Osteoblast (primary cell): ENCODE measurements at regions not wholly inside any gene's neighbourhood (a gene's known extent, or its start where the extent isn't known, plus 50 kb on each side); places are given as distances from the start of the nearest gene placed in this dataset.
"Not testable (repeated sequence)": the region's sequence is repeated elsewhere in the genome, so short reads cannot be mapped to it uniquely, and the experiment has no call there.

Experiments used
- DNase-seq: peaks from one replicate; pipeline ENCODE4 v3.0.0; 2011; ENCODE audit warnings: low spot score, mixed read lengths; ENCODE audit not compliant: insufficient read length; ENCODE audit errors: missing footprints
- H2AFZ ChIP-seq: 2 replicates; pipeline ENCODE4 v1.6.0; 2011; ENCODE audit warnings: mild to moderate bottlenecking, low read length
- H3K27ac ChIP-seq: 2 replicates; pipeline ENCODE4 v1.5.1; 2011; ENCODE audit warnings: mild to moderate bottlenecking, low read depth, low read length, moderate library complexity
- H3K27me3 ChIP-seq: 2 replicates; pipeline ENCODE4 v1.6.0; 2012; ENCODE audit warnings: mild to moderate bottlenecking, control low read depth, inconsistent platforms, low read length, moderate library complexity; ENCODE audit not compliant: insufficient read depth
- H3K36me3 ChIP-seq: 2 replicates; pipeline ENCODE4 v1.5.1; 2011; ENCODE audit warnings: mild to moderate bottlenecking, low read length, control low read depth, moderate library complexity; ENCODE audit not compliant: insufficient read depth
- H3K4me1 ChIP-seq: 2 replicates; pipeline ENCODE4 v1.5.1; 2011; ENCODE audit warnings: mild to moderate bottlenecking, low read length, control low read depth, moderate library complexity; ENCODE audit not compliant: insufficient read depth
- H3K4me2 ChIP-seq: 2 replicates; pipeline ENCODE4 v1.6.0; 2011; ENCODE audit warnings: mild to moderate bottlenecking, low read length; ENCODE audit not compliant: insufficient read depth
- H3K4me3 ChIP-seq: fragments of 200-600 bp; sonication (generic); 3 replicates; pipeline ENCODE4 v1.5.1; 2012; ENCODE audit warnings: mild to moderate bottlenecking, low read length, inconsistent platforms; ENCODE audit not compliant: insufficient read depth
- H3K79me2 ChIP-seq: 2 replicates; pipeline ENCODE4 v1.6.0; 2012; ENCODE audit warnings: mild to moderate bottlenecking, low read length, control low read depth, inconsistent platforms; ENCODE audit not compliant: insufficient read depth
- H3K9me3 ChIP-seq: 2 replicates; pipeline ENCODE4 v1.5.1; 2011; ENCODE audit warnings: low read depth, low read length, control low read depth
- H4K20me1 ChIP-seq: 2 replicates; pipeline ENCODE4 v1.6.0; 2012; ENCODE audit warnings: mild to moderate bottlenecking, low read length, control low read depth; ENCODE audit not compliant: insufficient read depth
- TF ChIP-seq, protein P1 (sequence below): IDR thresholded peaks from 2 replicates; pipeline ENCODE4 v1.5.1; 2011; ENCODE audit warnings: mild to moderate bottlenecking, low read depth, low read length, moderate library complexity; ENCODE audit errors: extremely low read depth

DNA sequence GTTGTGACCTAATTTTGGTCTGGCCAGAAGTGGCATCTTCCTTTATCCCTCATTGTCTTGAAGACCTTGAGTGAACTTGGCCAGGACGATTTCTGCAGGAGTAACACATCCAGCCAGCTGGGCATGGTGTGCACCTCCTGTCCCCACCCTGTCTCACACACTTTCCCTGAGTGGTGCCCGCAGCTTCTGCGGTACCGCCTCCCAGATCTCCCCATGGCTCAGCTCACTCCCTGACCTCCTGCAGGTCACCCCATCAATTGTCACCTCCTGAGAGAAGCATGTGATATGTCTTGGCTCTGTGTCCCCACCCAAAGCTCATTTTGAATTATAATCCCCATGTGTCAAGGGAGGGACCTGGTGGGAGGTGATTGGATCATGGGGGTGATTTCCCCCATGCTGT, 50.2 kb upstream of the TP53I11 start:
- Histone ChIP-seq H3K4me1 (no peaks in the 10 kb centered on the region), H3K27ac (no peak overlapping the region), H2AFZ (no peak overlapping the region), H3K27me3 (peaks cover 30% of the 10 kb centered on the region), H3K9me3 (no peaks in the 10 kb centered on the region), H3K79me2 (no peaks in the 10 kb centered on the region), H3K36me3 (no peaks in the 10 kb centered on the region), H3K4me2 (no peak overlapping the region), H3K4me3 (no peak overlapping the region), H4K20me1 (no peaks in the 10 kb centered on the region)
- no peak for DNase-seq
- TF ChIP-seq, protein P1, sequence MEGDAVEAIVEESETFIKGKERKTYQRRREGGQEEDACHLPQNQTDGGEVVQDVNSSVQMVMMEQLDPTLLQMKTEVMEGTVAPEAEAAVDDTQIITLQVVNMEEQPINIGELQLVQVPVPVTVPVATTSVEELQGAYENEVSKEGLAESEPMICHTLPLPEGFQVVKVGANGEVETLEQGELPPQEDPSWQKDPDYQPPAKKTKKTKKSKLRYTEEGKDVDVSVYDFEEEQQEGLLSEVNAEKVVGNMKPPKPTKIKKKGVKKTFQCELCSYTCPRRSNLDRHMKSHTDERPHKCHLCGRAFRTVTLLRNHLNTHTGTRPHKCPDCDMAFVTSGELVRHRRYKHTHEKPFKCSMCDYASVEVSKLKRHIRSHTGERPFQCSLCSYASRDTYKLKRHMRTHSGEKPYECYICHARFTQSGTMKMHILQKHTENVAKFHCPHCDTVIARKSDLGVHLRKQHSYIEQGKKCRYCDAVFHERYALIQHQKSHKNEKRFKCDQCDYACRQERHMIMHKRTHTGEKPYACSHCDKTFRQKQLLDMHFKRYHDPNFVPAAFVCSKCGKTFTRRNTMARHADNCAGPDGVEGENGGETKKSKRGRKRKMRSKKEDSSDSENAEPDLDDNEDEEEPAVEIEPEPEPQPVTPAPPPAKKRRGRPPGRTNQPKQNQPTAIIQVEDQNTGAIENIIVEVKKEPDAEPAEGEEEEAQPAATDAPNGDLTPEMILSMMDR = no peak

DNA sequence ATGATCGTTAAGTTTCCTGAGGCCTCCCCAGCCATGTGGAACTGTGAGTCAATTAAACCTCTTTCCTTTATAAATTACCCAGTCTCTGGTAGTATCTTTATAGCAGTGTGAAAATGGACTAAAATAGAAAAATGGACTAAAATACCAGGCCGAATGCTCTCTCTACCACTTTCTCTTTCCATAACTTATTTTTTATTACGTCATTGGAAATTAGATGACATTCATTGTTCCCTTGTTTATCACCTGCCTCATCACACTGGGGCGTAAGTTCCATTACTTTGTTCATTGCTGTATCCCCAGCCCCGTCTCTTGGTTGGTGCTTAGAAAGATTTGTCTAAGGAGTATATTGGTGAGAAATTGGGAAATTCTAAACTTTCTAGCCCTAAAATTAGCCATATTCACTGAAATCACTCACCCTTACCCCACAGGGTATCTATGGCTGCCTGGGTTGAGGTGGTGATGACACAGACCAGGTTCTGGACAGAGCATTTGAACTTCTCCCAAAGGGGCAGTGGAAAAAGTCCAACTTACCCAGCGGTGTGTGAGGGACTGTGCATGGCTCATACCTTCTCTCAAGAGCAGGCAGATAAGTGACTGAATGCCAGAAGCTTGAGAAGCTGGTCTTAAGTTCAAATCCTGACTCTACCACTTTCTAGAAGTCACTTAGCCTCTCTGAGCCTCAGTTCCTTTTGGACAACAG, 50.9 kb upstream of the TP53I11 start:
- H3K27ac ChIP-seq = no peak overlapping the region
- H3K4me2 ChIP-seq = no peak overlapping the region
- TF ChIP-seq, protein P1 = no peak
- peaks cover 30% of the 10 kb centered on the region for H3K27me3 ChIP-seq
- H2AFZ ChIP-seq = no peak overlapping the region
- H3K79me2 ChIP-seq = no peaks in the 10 kb centered on the region
- H3K9me3 ChIP-seq = no peaks in the 10 kb centered on the region
- H3K4me1 ChIP-seq = no peaks in the 10 kb centered on the region
- H4K20me1 ChIP-seq = no peaks in the 10 kb centered on the region
- no peak for DNase-seq
- no peak overlapping the region for H3K4me3 ChIP-seq
- no peaks in the 10 kb centered on the region for H3K36me3 ChIP-seq

DNA sequence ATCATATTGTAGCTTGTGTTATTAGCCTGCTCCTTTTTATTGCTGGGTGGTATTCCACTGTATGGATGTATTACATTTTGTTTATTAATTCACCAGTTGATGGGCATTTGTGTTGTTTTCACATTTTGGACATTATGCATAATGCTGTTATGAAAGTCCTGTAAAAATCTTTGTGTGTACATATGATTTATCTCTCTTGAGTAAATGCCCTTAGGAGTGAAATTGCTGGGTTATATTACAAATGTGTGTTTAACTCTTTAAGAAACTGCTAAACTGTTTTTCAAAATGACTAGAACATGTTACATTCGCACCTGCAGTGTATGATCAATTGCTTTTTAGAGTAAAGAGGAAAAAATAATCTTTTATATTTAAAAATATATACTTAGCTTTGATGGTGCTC, 54.4 kb upstream of the TP53I11 start:
- H3K9me3 ChIP-seq = no peaks in the 10 kb centered on the region

DNA sequence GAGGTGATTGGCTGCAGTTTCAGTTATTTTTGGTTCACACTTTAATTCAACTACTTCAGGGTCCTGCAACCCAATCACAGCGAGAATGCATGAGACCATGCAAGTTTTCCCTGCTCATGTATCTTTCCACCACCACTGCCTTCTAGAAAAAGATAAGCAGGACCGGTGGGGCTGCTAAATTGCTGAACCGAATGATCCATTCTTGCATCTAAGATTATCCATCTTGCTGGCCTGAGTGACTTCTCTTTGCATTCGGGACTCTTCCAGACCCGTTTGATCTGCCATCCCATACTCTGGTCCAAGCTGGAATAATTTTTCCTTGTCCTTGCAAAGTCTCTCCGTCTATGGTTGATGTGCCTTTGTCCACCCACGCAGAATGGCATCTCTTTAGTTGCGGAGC, 56.3 kb upstream of the TP53I11 start:
- Histone ChIP-seq H3K4me3 (no peak overlapping the region), H3K36me3 (no peaks in the 10 kb centered on the region), H2AFZ (no peak overlapping the region), H3K9me3 (no peaks in the 10 kb centered on the region), H3K4me2 (no peak overlapping the region), H3K27me3 (peaks cover 24% of the 10 kb centered on the region), H3K27ac (no peak overlapping the region), H4K20me1 (no peaks in the 10 kb centered on the region), H3K4me1 (no peaks in the 10 kb centered on the region), H3K79me2 (no peaks in the 10 kb centered on the region)
- TF ChIP-seq, protein P1 = no peak
- DNase-seq = no peak

More for the DNA sequence above, 54.4 kb upstream of the TP53I11 start:
- TF ChIP-seq, protein P1 = no peak
- H3K36me3 ChIP-seq = no peaks in the 10 kb centered on the region
- no peak overlapping the region for H3K27ac ChIP-seq
- H2AFZ ChIP-seq = no peak overlapping the region
- DNase-seq = no peak
- no peaks in the 10 kb centered on the region for H3K79me2 ChIP-seq
- H4K20me1 ChIP-seq = no peaks in the 10 kb centered on the region
- H3K4me2 ChIP-seq = no peak overlapping the region
- H3K27me3 ChIP-seq = peaks cover 29% of the 10 kb centered on the region
- no peak overlapping the region for H3K4me3 ChIP-seq
- H3K4me1 ChIP-seq = no peaks in the 10 kb centered on the region

DNA sequence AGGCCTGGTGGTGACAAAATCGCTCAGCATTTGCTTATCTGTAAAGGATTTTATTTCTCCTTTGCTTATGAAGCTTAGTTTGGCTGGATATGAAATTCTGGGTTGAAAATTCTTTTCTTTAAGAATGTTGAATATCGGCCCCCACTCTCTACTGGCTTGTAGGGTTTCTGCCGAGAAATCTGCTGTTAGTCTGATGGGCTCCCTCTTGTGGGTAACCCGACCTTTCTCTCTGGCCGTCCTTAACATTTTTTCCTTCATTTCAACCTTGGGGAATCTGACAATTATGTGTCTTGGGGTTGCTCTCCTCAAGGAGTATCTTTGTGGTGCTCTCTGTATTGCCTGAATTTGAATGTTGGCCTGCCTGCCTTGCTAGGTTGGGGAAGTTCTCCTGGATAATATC, 65.3 kb upstream of the TP53I11 start:
- not testable (repeated sequence) for H3K4me1 ChIP-seq, H3K4me2 ChIP-seq, H3K9me3 ChIP-seq, H3K27me3 ChIP-seq, H4K20me1 ChIP-seq, DNase-seq, H2AFZ ChIP-seq, H3K36me3 ChIP-seq, H3K4me3 ChIP-seq, H3K27ac ChIP-seq, H3K79me2 ChIP-seq

DNA sequence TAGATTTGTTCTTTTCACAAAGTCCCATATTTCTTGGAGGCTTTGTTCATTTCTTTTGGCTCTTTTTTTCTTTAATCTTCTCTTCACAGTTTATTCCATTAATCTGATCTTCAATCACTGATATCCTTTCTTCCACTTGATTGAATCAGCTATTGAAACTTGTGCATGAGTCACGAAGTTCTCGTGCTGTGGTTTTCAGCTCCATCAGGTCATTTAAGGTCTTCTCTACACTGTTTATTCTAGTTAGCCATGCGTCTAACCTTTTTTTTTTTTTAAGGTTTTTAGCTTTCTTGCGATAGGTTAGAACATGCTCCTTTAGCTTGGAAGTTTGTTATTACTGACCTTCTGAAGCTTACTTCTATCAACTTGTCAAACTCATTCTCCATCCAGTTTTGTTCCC, 65.8 kb upstream of the TP53I11 start:
- H3K36me3 ChIP-seq, H3K4me1 ChIP-seq, H3K4me3 ChIP-seq, H3K27ac ChIP-seq, H2AFZ ChIP-seq, H4K20me1 ChIP-seq, H3K27me3 ChIP-seq, H3K79me2 ChIP-seq, H3K9me3 ChIP-seq, H3K4me2 ChIP-seq, DNase-seq: not testable (repeated sequence)
